HEK293 (cell line): ENCODE measurements at regions not wholly inside any gene's neighbourhood (a gene's known extent, or its start where the extent isn't known, plus 50 kb on each side); places are given as distances from the start of the nearest gene placed in this dataset.

Experiments
- CTCF ChIA-PET: fragments of 350-600 bp; formaldehyde crosslinking; extraction: SDS; loops from one replicate; lab custom pipeline; 2021; ENCODE audit warnings: antibody characterized with exemption; lab: Yijun Ruan, JAX
- POLR2A ChIA-PET: fragments of 300-600 bp; formaldehyde crosslinking; extraction: SDS; loops from one replicate; lab custom pipeline; 2020; ENCODE audit warnings: antibody characterized with exemption, inconsistent platforms; lab: Yijun Ruan, JAX
- H3K27ac ChIP-seq: fragments of 200-500 bp; sonication (Bioruptor generic); 2 replicates; pipeline ENCODE4 v1.5.1; 2014; ENCODE audit warnings: low read depth, low read length, control low read depth, inconsistent platforms; ENCODE audit errors: extremely low read depth
- H3K36me3 ChIP-seq, 2 experiments: fragments of 200-500 bp in 1 of 2; sonication (Bioruptor generic) in 1 of 2; 1 replicate in 1 of 2; 2 replicates in 1 of 2; pipeline ENCODE4 v1.5.1; 2014 to 2017; ENCODE audit warnings: inconsistent platforms in 2 of 2, low read length in 2 of 2; ENCODE audit not compliant: control insufficient read depth in 2 of 2, insufficient read depth in 1 of 2
- H3K4me1 ChIP-seq: fragments of 200-500 bp; sonication (Bioruptor generic); 2 replicates; pipeline ENCODE4 v1.5.1; 2014; ENCODE audit warnings: mild to moderate bottlenecking, low read length, inconsistent platforms; ENCODE audit not compliant: control insufficient read depth, insufficient read depth
- H3K4me3 ChIP-seq: 2 replicates; pipeline ENCODE4 v1.5.1; 2011; ENCODE audit warnings: low read depth, mild to moderate bottlenecking, control low read depth, low read length, moderate library complexity
- H3K9me3 ChIP-seq: fragments of 200-500 bp; sonication (Bioruptor generic); 2 replicates; pipeline ENCODE4 v1.5.1; 2014; ENCODE audit warnings: low read depth, low read length, inconsistent platforms; ENCODE audit not compliant: control insufficient read depth, insufficient read depth
- BCL6B ChIP-seq: fragments of 450-650 bp; formaldehyde crosslinking; IDR thresholded peaks from 2 replicates; pipeline ENCODE4 v1.5.1; 2017; ENCODE audit warnings: missing biosample characterization, missing genetic modification characterization
- ELK4 ChIP-seq: IDR thresholded peaks from 2 replicates; pipeline ENCODE4 v1.6.1; 2011; ENCODE audit warnings: mild to moderate bottlenecking, low read depth, low read length, borderline replicate concordance
- GLI4 ChIP-seq: fragments of 450-650 bp; formaldehyde crosslinking; IDR thresholded peaks from 2 replicates; pipeline ENCODE4 v1.5.1; 2016; ENCODE audit warnings: missing biosample characterization, missing genetic modification characterization
- GLIS1 ChIP-seq: fragments of 450-650 bp; formaldehyde crosslinking; IDR thresholded peaks from 2 replicates; pipeline ENCODE4 v1.5.1; 2016; ENCODE audit warnings: missing biosample characterization, missing genetic modification characterization
- GLIS2 ChIP-seq: fragments of 450-650 bp; formaldehyde crosslinking; IDR thresholded peaks from 2 replicates; pipeline ENCODE4 v1.5.1; 2016; ENCODE audit warnings: missing biosample characterization, missing genetic modification characterization
- IKZF3 ChIP-seq: fragments of 450-650 bp; IDR thresholded peaks from 2 replicates; pipeline ENCODE4 v1.5.0; 2018; ENCODE audit warnings: missing biosample characterization, mild to moderate bottlenecking, missing genetic modification characterization, moderate library complexity
- PATZ1 ChIP-seq: fragments of 450-650 bp; formaldehyde crosslinking; IDR thresholded peaks from 2 replicates; pipeline ENCODE4 v1.5.1; 2016; ENCODE audit warnings: missing biosample characterization, missing genetic modification characterization
- PRDM1 ChIP-seq: fragments of 450-650 bp; formaldehyde crosslinking; IDR thresholded peaks from 2 replicates; pipeline ENCODE4; 2016; ENCODE audit warnings: missing biosample characterization, missing genetic modification characterization
- RBAK ChIP-seq: fragments of 450-650 bp; formaldehyde crosslinking; IDR thresholded peaks from 2 replicates; pipeline ENCODE4 v1.5.1; 2016; ENCODE audit warnings: missing biosample characterization, missing genetic modification characterization
- SALL2 ChIP-seq: fragments of 450-650 bp; formaldehyde crosslinking; IDR thresholded peaks from 2 replicates; pipeline ENCODE4 v1.5.0; 2017; ENCODE audit warnings: missing biosample characterization, mild to moderate bottlenecking, missing genetic modification characterization, borderline replicate concordance
- SCRT1 ChIP-seq: fragments of 450-650 bp; formaldehyde crosslinking; IDR thresholded peaks from 2 replicates; pipeline ENCODE4 v1.5.1; 2016; ENCODE audit warnings: missing biosample characterization, missing genetic modification characterization, borderline replicate concordance
- SCRT2 ChIP-seq: fragments of 450-650 bp; formaldehyde crosslinking; IDR thresholded peaks from 2 replicates; pipeline ENCODE4 v1.5.1; 2016; ENCODE audit warnings: missing biosample characterization, missing genetic modification characterization
- ZNF140 ChIP-seq: fragments of 450-650 bp; formaldehyde crosslinking; IDR thresholded peaks from 2 replicates; pipeline ENCODE4 v1.5.1; 2016; ENCODE audit warnings: missing biosample characterization, missing genetic modification characterization
- ZNF155 ChIP-seq: fragments of 450-650 bp; formaldehyde crosslinking; IDR thresholded peaks from 2 replicates; pipeline ENCODE4 v1.5.1; 2016; ENCODE audit warnings: missing biosample characterization, missing genetic modification characterization
- ZNF16 ChIP-seq: fragments of 450-650 bp; formaldehyde crosslinking; IDR thresholded peaks from 2 replicates; pipeline ENCODE4 v1.5.1; 2016; ENCODE audit warnings: low read depth, missing biosample characterization, missing genetic modification characterization
- ZNF354C ChIP-seq: fragments of 450-650 bp; formaldehyde crosslinking; IDR thresholded peaks from 2 replicates; pipeline ENCODE4 v1.5.1; 2016; ENCODE audit warnings: missing biosample characterization, missing genetic modification characterization, low read depth, borderline replicate concordance
- ZNF366 ChIP-seq: fragments of 450-650 bp; formaldehyde crosslinking; conservative IDR thresholded peaks from 2 replicates; pipeline ENCODE4 v1.5.1; 2016; ENCODE audit warnings: missing biosample characterization, missing genetic modification characterization
- ZNF514 ChIP-seq: fragments of 450-650 bp; formaldehyde crosslinking; IDR thresholded peaks from 2 replicates; pipeline ENCODE4 v1.5.1; 2016; ENCODE audit warnings: missing biosample characterization, missing genetic modification characterization
- ZNF529 ChIP-seq: fragments of 450-650 bp; formaldehyde crosslinking; IDR thresholded peaks from 2 replicates; pipeline ENCODE4 v1.5.1; 2017; ENCODE audit warnings: missing genetic modification characterization, missing biosample characterization; ENCODE audit not compliant: insufficient replicate concordance
- ZNF544 ChIP-seq: fragments of 450-650 bp; formaldehyde crosslinking; IDR thresholded peaks from 2 replicates; pipeline ENCODE4 v1.5.0; 2017; ENCODE audit warnings: missing biosample characterization, missing genetic modification characterization
- ZNF580 ChIP-seq: fragments of 450-650 bp; formaldehyde crosslinking; IDR thresholded peaks from 2 replicates; pipeline ENCODE4 v1.5.1; 2016; ENCODE audit warnings: missing biosample characterization, missing genetic modification characterization
- ZNF704 ChIP-seq: fragments of 450-650 bp; formaldehyde crosslinking; IDR thresholded peaks from 2 replicates; pipeline ENCODE4 v1.5.1; 2016; ENCODE audit warnings: missing biosample characterization, missing genetic modification characterization
- ZNF785 ChIP-seq: fragments of 450-650 bp; formaldehyde crosslinking; IDR thresholded peaks from 2 replicates; pipeline ENCODE4 v1.5.1; 2016; ENCODE audit warnings: missing biosample characterization, missing genetic modification characterization
- ZNF843 ChIP-seq: fragments of 450-650 bp; formaldehyde crosslinking; IDR thresholded peaks from 2 replicates; pipeline ENCODE4 v1.5.1; 2016; ENCODE audit warnings: missing biosample characterization, missing genetic modification characterization

- TF ChIP-seq ELK4 (no peak), SCRT1 (no peak), ZNF785 (tag by site-specific recombination) (no peak), ZNF544 (tag by site-specific recombination) (no peak), GLI4 (tag by site-specific recombination) (no peak), ZNF529 (tag by site-specific recombination) (no peak), PATZ1 (tag by site-specific recombination) (no peak), SCRT2 (tag by site-specific recombination) (no peak)
- Histone ChIP-seq H3K4me3 (no peak overlapping the region), H3K36me3 (no peaks in the 10 kb centered on the region), H3K27ac (no peak overlapping the region), H3K9me3 (no peaks in the 10 kb centered on the region), H3K4me1 (no peaks in the 10 kb centered on the region)
- CTCF ChIA-PET = interaction anchor here (0.6 kb wide), 1 partner anchor 520 kb away, joined by 3 read pairs; no protein-coding TSS in a partner anchor
- POLR2A ChIA-PET = no interaction called here
These were observed 321.0 kb downstream of the TBC1D4 start for GRCh38 chr13:75160984-75161383.

GRCh38 chr13:75154331-75154730 is 327.6 kb downstream of the TBC1D4 start:
- Histone ChIP-seq H3K4me1 (no peaks in the 10 kb centered on the region), H3K9me3 (no peaks in the 10 kb centered on the region), H3K36me3 (no peaks in the 10 kb centered on the region), H3K4me3 (no peak overlapping the region), H3K27ac (no peak overlapping the region)
- ChIA-PET CTCF (interaction anchor here (0.6 to 0.7 kb wide), 2 partner anchors 345 to 656 kb away, joined by 3 read pairs; no protein-coding TSS in a partner anchor), POLR2A (no interaction called here)
- TF ChIP-seq ZNF140 (tag by site-specific recombination) (no peak), GLIS2 (no peak), ZNF366 (no peak), IKZF3 (tag by site-specific recombination) (no peak), ZNF16 (tag by site-specific recombination) (no peak), RBAK (tag by site-specific recombination) (no peak)

- ChIA-PET POLR2A (no interaction called here), CTCF (no interaction called here)
- H3K36me3 ChIP-seq = no peaks in the 10 kb centered on the region
- no peak for TF ChIP-seq GLIS1 (tag by site-specific recombination)
- TF ChIP-seq ZNF16 (tag by site-specific recombination) = no peak
- TF ChIP-seq SALL2 (tag by site-specific recombination) = no peak
- TF ChIP-seq ZNF155 (tag by site-specific recombination) = no peak
- TF ChIP-seq ZNF514 (tag by site-specific recombination) = no peak
- no peak for TF ChIP-seq ZNF354C (tag by site-specific recombination)
- TF ChIP-seq ZNF580 (tag by site-specific recombination) = no peak
- no peak for TF ChIP-seq PRDM1 (tag by site-specific recombination)
- no peak for TF ChIP-seq ZNF843 (tag by site-specific recombination)
- TF ChIP-seq ZNF704 = no peak
- TF ChIP-seq BCL6B (tag by site-specific recombination) = no peak
- H3K4me1 ChIP-seq = no peaks in the 10 kb centered on the region
- H3K9me3 ChIP-seq = no peaks in the 10 kb centered on the region
- no peak overlapping the region for H3K27ac ChIP-seq
- H3K4me3 ChIP-seq = no peak overlapping the region
These were observed 328.1 kb downstream of the TBC1D4 start for GRCh38 chr13:75153834-75154233.
